Brain microvascular endothelial cell (primary cell): ENCODE measurements at regions not wholly inside any gene's neighbourhood (a gene's known extent, or its start where the extent isn't known, plus 50 kb on each side); places are given as distances from the start of the nearest gene placed in this dataset.
"Not testable (repeated sequence)": the region's sequence is repeated elsewhere in the genome, so short reads cannot be mapped to it uniquely, and the experiment has no call there.

Source experiments
- DNase-seq: peaks from one replicate; pipeline ENCODE4 v3.0.0-alpha.2; 2020
- H3K27ac ChIP-seq: fragments of 250-450 bp; sonication (Bioruptor Pico); 2 replicates; pipeline ENCODE4 v1.5.1; 2020; ENCODE audit warnings: mild to moderate bottlenecking, moderate library complexity
- H3K27me3 ChIP-seq: fragments of 250-450 bp; sonication (Bioruptor Pico); replicated peaks from 2 replicates; pipeline ENCODE4 v1.5.1; 2020; ENCODE audit warnings: mild to moderate bottlenecking
- H3K36me3 ChIP-seq: fragments of 250-450 bp; sonication (Bioruptor Pico); replicated peaks from 2 replicates; pipeline ENCODE4 v1.5.1; 2020; ENCODE audit warnings: mild to moderate bottlenecking
- H3K4me3 ChIP-seq: 2 replicates; pipeline ENCODE4 v1.5.1; 2011; ENCODE audit warnings: low read depth, mild to moderate bottlenecking, control low read depth, low read length, moderate library complexity
- CTCF ChIP-seq: IDR thresholded peaks from 2 replicates; pipeline ENCODE4 v1.5.1; 2011; ENCODE audit warnings: low read depth, mild to moderate bottlenecking, moderate library complexity, low read length, control low read depth, inconsistent platforms; ENCODE audit errors: missing control alignments
- in situ Hi-C: cut with HindIII; loops from 2 replicates; pipeline ENCODE4 v1.10.0; 2017; ENCODE audit warnings: low sequenced_read_pairs, low pct_ligation_motif_present

- H3K4me3 ChIP-seq = no peak overlapping the region
- no peak overlapping the region for H3K27ac ChIP-seq
- H3K36me3 ChIP-seq = no peaks in the 10 kb centered on the region
- H3K27me3 ChIP-seq = no peaks in the 10 kb centered on the region
- DNase-seq = no peak
- no peak for TF ChIP-seq CTCF
- in situ Hi-C loops = no loop called here
Measured at GRCh38 chr1:241432241-241432640, 75.2 kb upstream of the RGS7 start.

DNA sequence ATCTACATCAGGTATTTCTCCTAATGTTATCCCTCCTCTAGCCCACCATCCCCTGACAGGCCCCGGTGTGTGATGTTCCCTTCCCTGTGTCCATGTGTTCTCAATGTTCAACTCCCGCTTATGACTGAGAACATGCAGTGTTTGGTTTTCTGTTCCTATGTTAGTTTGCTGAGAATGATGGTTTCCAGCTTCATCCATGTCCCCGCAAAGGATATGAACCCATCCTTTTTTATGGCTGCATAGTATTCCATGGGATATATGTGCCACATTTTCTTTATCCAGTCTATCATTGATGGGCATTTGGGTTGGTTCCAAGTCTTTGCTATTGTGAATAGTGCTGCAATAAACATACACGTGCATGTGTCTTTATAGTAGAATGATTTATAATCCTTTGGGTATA lies 68.1 kb upstream of the RGS7 start:
- H3K27me3 ChIP-seq, H3K27ac ChIP-seq, H3K4me3 ChIP-seq, in situ Hi-C loops, H3K36me3 ChIP-seq, DNase-seq: not testable (repeated sequence)

DNA sequence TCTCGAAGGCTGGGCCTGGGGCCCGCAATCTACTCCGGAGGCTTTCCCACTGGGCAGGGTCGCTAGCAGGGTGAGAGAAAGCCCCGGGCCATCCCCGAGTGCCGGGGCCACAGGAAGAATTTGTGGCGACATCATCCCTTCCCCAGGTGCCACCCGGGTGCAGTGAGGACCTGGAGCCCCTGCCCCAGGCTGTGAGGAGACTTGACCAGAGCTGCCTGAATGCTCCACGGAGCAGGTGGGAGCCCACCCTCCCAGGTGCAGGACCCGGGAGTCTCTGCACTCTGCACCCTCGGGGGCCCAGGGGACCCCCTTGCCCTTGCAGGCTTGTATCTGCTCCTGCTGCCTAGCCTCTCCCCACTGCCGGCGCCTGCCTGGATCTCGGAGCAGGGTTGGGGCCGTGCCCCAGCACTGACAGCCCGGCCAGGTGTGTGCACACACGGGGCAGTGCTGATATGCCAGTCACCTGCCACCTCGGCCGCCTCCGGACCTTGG lies 67.5 kb upstream of the RGS7 start:
- Histone ChIP-seq H3K36me3 (no peaks in the 10 kb centered on the region), H3K27ac (no peak overlapping the region), H3K27me3 (no peaks in the 10 kb centered on the region), H3K4me3 (peak overlapping the region; percentile 70)
- in situ Hi-C loops = no loop called here
- no peak for DNase-seq
- no peak for TF ChIP-seq CTCF

DNA sequence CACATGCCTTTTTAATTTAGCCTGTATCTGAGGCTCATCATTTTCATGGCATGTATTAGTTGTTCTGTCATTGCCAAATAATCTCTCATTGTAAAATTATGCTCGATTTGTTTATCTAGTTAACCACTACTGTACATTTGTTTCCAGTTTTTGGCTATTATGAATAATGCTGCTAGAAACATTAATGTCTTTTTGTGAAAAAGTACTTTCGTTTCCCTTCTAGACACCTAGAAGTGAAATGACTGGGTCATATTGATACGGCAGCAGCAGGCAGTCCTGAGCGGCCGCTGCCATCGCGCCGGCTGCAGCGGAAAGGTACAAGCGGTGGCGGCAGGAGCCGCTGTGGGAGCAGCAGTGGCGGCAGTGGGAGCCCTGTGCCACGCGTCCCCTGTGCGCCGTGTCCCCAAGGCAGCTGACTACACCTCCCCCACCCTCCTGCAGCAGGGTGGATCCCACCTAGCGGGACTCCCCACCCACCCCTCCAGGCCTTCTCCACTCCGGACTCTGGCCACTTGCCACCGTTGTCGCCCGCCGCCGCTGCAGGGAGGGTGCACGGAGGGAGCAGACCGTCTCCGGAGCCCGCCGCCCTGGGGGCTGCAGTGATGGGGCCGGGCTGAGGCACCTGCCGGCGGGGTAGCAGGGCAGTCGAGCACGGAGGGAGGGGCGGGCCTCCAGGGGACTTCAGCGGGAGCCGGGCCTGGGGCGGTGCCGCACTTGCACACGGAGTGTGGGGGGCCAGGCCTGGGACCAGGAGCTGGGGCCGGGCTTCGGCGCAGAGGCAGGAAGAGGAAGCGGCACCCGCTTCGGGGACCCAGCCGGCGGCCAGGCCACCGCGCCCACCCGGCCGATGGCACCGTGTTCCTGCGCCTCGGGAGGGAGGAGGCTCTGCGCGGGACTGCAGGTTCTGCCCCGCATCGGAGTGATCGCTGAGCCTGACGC lies 66.8 kb upstream of the RGS7 start:
- Histone ChIP-seq H3K27ac (no peak overlapping the region), H3K4me3 (peak overlapping the region; percentile 70), H3K27me3 (no peaks in the 10 kb centered on the region), H3K36me3 (no peaks in the 10 kb centered on the region)
- in situ Hi-C loops = no loop called here
- no peak for DNase-seq
- peak; percentile 32 for TF ChIP-seq CTCF

GRCh38 chr1:241422470-241422869 lies 65.5 kb upstream of the RGS7 start:
- in situ Hi-C loops = no loop called here
- no peak overlapping the region for H3K4me3 ChIP-seq
- no peak for TF ChIP-seq CTCF
- H3K27ac ChIP-seq = no peak overlapping the region
- DNase-seq = no peak
- no peaks in the 10 kb centered on the region for H3K27me3 ChIP-seq
- no peaks in the 10 kb centered on the region for H3K36me3 ChIP-seq

DNA sequence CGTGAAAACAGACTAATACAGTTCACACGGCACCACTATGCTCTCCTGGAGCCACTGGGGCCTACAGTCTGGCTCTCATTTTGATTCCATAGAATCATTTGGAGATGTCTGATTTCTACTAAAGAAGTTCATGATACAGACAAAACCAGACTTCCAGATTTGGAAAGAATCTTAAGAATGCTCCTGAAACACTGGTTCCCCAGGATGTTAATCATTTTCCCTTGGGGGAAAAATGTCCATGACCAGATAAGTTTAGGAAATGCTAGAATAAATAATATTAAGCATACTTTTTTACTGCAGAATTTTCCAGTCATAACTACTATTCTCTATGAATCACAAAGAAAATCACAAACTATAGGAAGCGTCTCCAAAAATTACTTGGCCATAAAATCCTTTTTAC lies 63.0 kb upstream of the RGS7 start:
- no peak overlapping the region for H3K4me3 ChIP-seq
- H3K27ac ChIP-seq = no peak overlapping the region
- DNase-seq = no peak
- no peak for TF ChIP-seq CTCF
- H3K36me3 ChIP-seq = no peaks in the 10 kb centered on the region
- in situ Hi-C loops = no loop called here
- no peaks in the 10 kb centered on the region for H3K27me3 ChIP-seq
